ENCODE measurements at regions not wholly inside any gene's neighbourhood (a gene's known extent, or its start where the extent isn't known, plus 50 kb on each side); places are given as distances from the start of the nearest gene placed in this dataset.

DNA sequence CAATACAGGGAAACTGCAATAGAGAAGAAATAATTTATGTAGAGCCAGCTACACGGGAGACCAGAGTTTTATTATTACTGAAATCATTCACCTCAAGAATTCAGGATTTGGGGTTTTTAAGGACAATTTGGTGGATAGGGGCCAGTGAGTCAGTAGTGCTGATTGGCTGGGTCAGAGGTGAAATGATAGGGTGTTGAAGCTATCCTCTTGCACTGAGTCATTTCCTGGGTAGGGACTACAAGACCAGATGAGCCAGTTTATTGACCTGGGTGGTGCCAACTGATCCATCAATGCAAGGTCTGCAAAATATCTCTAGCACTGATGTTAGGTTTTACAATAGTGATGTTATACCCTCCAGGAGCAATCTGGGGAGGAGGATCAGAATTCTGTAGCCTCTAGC, 486.3 kb downstream of the LRIG3 start:
- no peaks in the 10 kb centered on the region for H3K36me3 ChIP-seq (replicated peaks in 1 of 2; ENCODE audit: control extremely low read depth in 1 of 2, control insufficient read depth in 1 of 2, extremely low read depth in 1 of 2, insufficient read depth in 2 of 2, low read length in 1 of 2)
- no peak overlapping the region for H3K4me3 Mint-ChIP-seq
- H3K27me3 Mint-ChIP-seq, result no peaks in the 10 kb centered on the region
- DNase-seq (no peak), ATAC-seq (ENCODE audit: low read depth) (no peak)
- H3K4me2 ChIP-seq (replicated peaks; ENCODE audit: low read depth, low read length, poor library complexity, severe bottlenecking), result no peak overlapping the region
- no peaks in the 10 kb centered on the region for H3K9me3 ChIP-seq (ENCODE audit: control extremely low read depth in 1 of 3, control insufficient read depth in 2 of 3, insufficient read depth in 1 of 3, low read length in 2 of 3)
- no peaks in the 10 kb centered on the region for H4K20me1 ChIP-seq (ENCODE audit: control insufficient read depth, insufficient read depth, low read length, poor library complexity, severe bottlenecking)
- no peak overlapping the region for H3K9ac ChIP-seq (ENCODE audit: low read length)
- no peaks in the 10 kb centered on the region for H3K4me1 ChIP-seq (ENCODE audit: control insufficient read depth in 2 of 2, insufficient read depth in 2 of 2, low read length in 2 of 2)
- intact Hi-C loops (cut with micrococcal nuclease), result no loop called here
- POLR2A ChIA-PET, result no interaction called here
- no peaks in the 10 kb centered on the region for H3K27me3 ChIP-seq (replicated peaks in 1 of 4; ENCODE audit: control extremely low read depth in 1 of 4, control insufficient read depth in 3 of 4, insufficient read depth in 4 of 4, low read length in 3 of 4)
- H3K27ac Mint-ChIP-seq, result no peak overlapping the region
- WGBS (ENCODE audit: insufficient coverage), result no CpG with 5 or more reads among the region's 1 CpG
- H2AFZ ChIP-seq (ENCODE audit: insufficient read depth, low read depth, low read length, poor library complexity, severe bottlenecking), result no peak overlapping the region
- H3K4me3 ChIP-seq (ENCODE audit: control extremely low read depth in 1 of 5, extremely low read depth in 1 of 5, insufficient read depth in 1 of 5, low read depth in 2 of 5, low read length in 4 of 5), result no peak overlapping the region
- no peaks in the 10 kb centered on the region for H3K9me3 Mint-ChIP-seq (ENCODE audit: insufficient read depth)
- no peaks in the 10 kb centered on the region for H3K79me2 ChIP-seq (ENCODE audit: control insufficient read depth, insufficient read depth, low read length)
- CTCF ChIA-PET, result no interaction called here
- TF ChIP-seq, protein P1, sequence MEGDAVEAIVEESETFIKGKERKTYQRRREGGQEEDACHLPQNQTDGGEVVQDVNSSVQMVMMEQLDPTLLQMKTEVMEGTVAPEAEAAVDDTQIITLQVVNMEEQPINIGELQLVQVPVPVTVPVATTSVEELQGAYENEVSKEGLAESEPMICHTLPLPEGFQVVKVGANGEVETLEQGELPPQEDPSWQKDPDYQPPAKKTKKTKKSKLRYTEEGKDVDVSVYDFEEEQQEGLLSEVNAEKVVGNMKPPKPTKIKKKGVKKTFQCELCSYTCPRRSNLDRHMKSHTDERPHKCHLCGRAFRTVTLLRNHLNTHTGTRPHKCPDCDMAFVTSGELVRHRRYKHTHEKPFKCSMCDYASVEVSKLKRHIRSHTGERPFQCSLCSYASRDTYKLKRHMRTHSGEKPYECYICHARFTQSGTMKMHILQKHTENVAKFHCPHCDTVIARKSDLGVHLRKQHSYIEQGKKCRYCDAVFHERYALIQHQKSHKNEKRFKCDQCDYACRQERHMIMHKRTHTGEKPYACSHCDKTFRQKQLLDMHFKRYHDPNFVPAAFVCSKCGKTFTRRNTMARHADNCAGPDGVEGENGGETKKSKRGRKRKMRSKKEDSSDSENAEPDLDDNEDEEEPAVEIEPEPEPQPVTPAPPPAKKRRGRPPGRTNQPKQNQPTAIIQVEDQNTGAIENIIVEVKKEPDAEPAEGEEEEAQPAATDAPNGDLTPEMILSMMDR (IDR thresholded peaks at IDR 0.05), result no peak
- TF ChIP-seq EZH2 (IDR thresholded peaks at IDR 0.05; ENCODE audit: borderline replicate concordance, insufficient read depth, low read depth, low read length, poor library complexity, severe bottlenecking), result no peak
- H3K27ac ChIP-seq (ENCODE audit: low read length in 2 of 2), result no peak overlapping the region
- no peaks in the 10 kb centered on the region for H3K4me1 Mint-ChIP-seq

DNA sequence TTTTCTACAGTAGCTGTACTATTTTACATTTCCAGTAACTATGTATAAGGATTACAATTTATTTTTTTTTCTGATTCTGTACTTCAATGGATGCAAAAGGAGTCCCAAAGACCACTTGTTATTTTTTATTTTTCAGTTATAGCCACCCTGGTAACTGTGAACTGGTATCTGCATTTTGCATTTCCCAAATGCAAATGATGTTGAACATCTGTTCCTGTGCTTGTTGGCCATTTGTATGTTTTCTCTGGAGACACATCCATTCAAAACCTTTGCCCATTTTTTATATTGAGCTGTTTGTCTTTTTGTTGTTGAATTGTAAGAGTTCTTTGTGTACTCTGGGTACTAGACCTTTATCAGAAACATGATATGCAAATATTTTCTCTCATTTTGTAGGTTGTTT, 485.6 kb downstream of the LRIG3 start:
- H3K79me2 ChIP-seq (ENCODE audit: control insufficient read depth, insufficient read depth, low read length), result no peaks in the 10 kb centered on the region
- H3K4me1 Mint-ChIP-seq, result no peaks in the 10 kb centered on the region
- no peaks in the 10 kb centered on the region for H3K27me3 Mint-ChIP-seq
- H3K27me3 ChIP-seq (replicated peaks in 1 of 4; ENCODE audit: control extremely low read depth in 1 of 4, control insufficient read depth in 3 of 4, insufficient read depth in 4 of 4, low read length in 3 of 4), result no peaks in the 10 kb centered on the region
- ChIA-PET CTCF (no interaction called here), POLR2A (no interaction called here)
- no peak overlapping the region for H3K4me3 Mint-ChIP-seq
- no peak overlapping the region for H3K9ac ChIP-seq (ENCODE audit: low read length)
- no peaks in the 10 kb centered on the region for H3K4me1 ChIP-seq (ENCODE audit: control insufficient read depth in 2 of 2, insufficient read depth in 2 of 2, low read length in 2 of 2)
- TF ChIP-seq, protein P1 (IDR thresholded peaks at IDR 0.05), result no peak
- no peak for TF ChIP-seq EZH2 (IDR thresholded peaks at IDR 0.05; ENCODE audit: borderline replicate concordance, insufficient read depth, low read depth, low read length, poor library complexity, severe bottlenecking)
- intact Hi-C loops (cut with micrococcal nuclease), result no loop called here
- no peaks in the 10 kb centered on the region for H3K9me3 Mint-ChIP-seq (ENCODE audit: insufficient read depth)
- ATAC-seq (ENCODE audit: low read depth) (no peak), DNase-seq (no peak)
- no peak overlapping the region for H2AFZ ChIP-seq (ENCODE audit: insufficient read depth, low read depth, low read length, poor library complexity, severe bottlenecking)
- no peaks in the 10 kb centered on the region for H4K20me1 ChIP-seq (ENCODE audit: control insufficient read depth, insufficient read depth, low read length, poor library complexity, severe bottlenecking)
- H3K27ac Mint-ChIP-seq, result no peak overlapping the region
- no peak overlapping the region for H3K27ac ChIP-seq (ENCODE audit: low read length in 2 of 2)
- no peak overlapping the region for H3K4me3 ChIP-seq (ENCODE audit: control extremely low read depth in 1 of 5, extremely low read depth in 1 of 5, insufficient read depth in 1 of 5, low read depth in 2 of 5, low read length in 4 of 5)
- H3K4me2 ChIP-seq (replicated peaks; ENCODE audit: low read depth, low read length, poor library complexity, severe bottlenecking), result no peak overlapping the region
- H3K36me3 ChIP-seq (replicated peaks in 1 of 2; ENCODE audit: control extremely low read depth in 1 of 2, control insufficient read depth in 1 of 2, extremely low read depth in 1 of 2, insufficient read depth in 2 of 2, low read length in 1 of 2), result no peaks in the 10 kb centered on the region
- H3K9me3 ChIP-seq (ENCODE audit: control extremely low read depth in 1 of 3, control insufficient read depth in 2 of 3, insufficient read depth in 1 of 3, low read length in 2 of 3), result no peaks in the 10 kb centered on the region

All from B cell (primary cell).